ENCODE measurements at regions not wholly inside any gene's neighbourhood (a gene's known extent, or its start where the extent isn't known, plus 50 kb on each side); places are given as distances from the start of the nearest gene placed in this dataset.

- no peak overlapping the region for H3K9ac ChIP-seq (ENCODE audit: low read length)
- RAD21 ChIA-PET (ENCODE audit: low non-redundant PET in 1 of 2, low total read pairs in 2 of 2, uncharacterized antibody in 2 of 2, unreplicated experiment in 2 of 2): no interaction called here
- no peaks in the 10 kb centered on the region for H3K36me3 ChIP-seq (ENCODE audit: control insufficient read depth in 1 of 2, insufficient read depth in 2 of 2, low read length in 2 of 2)
- H3K79me2 ChIP-seq (ENCODE audit: insufficient read depth, low read length): no peaks in the 10 kb centered on the region
- no TSS peak for BruUV-seq (replicated peaks)
- no peaks in the 10 kb centered on the region for H3K9me2 ChIP-seq (ENCODE audit: insufficient read depth)
- TF ChIP-seq FOSL1 (IDR thresholded peaks at IDR 0.05; ENCODE audit: low read depth) (no peak), EZH2 (IDR thresholded peaks at IDR 0.05) (no peak), RAD21 (IDR thresholded peaks at IDR 0.05; ENCODE audit: low read depth) (no peak), POLR2AphosphoS5 (IDR thresholded peaks at IDR 0.05; ENCODE audit: low read depth, low read length) (no peak)
- no peak overlapping the region for H2AFZ ChIP-seq (ENCODE audit: low read depth, low read length, poor library complexity, severe bottlenecking)
- intact Hi-C loops (cut with micrococcal nuclease): no loop called here
- ATAC-seq (no peak), DNase-seq (ENCODE audit: low read depth, low spot score) (no peak)
- CTCF ChIA-PET: no interaction called here
- H3K4me3 ChIP-seq (replicated peaks in 1 of 2; ENCODE audit: low read depth in 1 of 2, low read length in 2 of 2): no peak overlapping the region
- no peaks in the 10 kb centered on the region for H4K20me1 ChIP-seq (ENCODE audit: insufficient read depth)
- no peak overlapping the region for H3K4me2 ChIP-seq (ENCODE audit: low read length)
- no peak overlapping the region for H3K27ac ChIP-seq (ENCODE audit: low read depth, low read length)
- H3K4me1 ChIP-seq (ENCODE audit: control insufficient read depth in 1 of 2, insufficient read depth in 2 of 2, low read length in 2 of 2): peaks cover 0 to 8% of the 10 kb centered on the region in 2 experiments; a peak in 2 of 4 replicates
- no peaks in the 10 kb centered on the region for H3K27me3 ChIP-seq (ENCODE audit: insufficient read depth, low read length)
- POLR2A ChIA-PET: no interaction called here
- no peaks in the 10 kb centered on the region for H3K9me3 ChIP-seq (ENCODE audit: control insufficient read depth in 1 of 2, insufficient read depth in 1 of 2, low read depth in 1 of 2, low read length in 2 of 2)
Observed at GRCh38 chr1:60876952-60877351, 205.4 kb upstream of the NFIA start.

- RAD21 ChIA-PET (ENCODE audit: low non-redundant PET in 1 of 2, low total read pairs in 2 of 2, uncharacterized antibody in 2 of 2, unreplicated experiment in 2 of 2): no interaction called here
- ATAC-seq: no peak; the same call in 1 of the 2 replicates
- H3K4me1 ChIP-seq (ENCODE audit: control insufficient read depth in 1 of 2, insufficient read depth in 2 of 2, low read length in 2 of 2): peaks cover 0 to 8% of the 10 kb centered on the region in 2 experiments; a peak in 2 of 4 replicates
- H3K4me3 ChIP-seq (replicated peaks in 1 of 2; ENCODE audit: low read depth in 1 of 2, low read length in 2 of 2): no peak overlapping the region
- TF ChIP-seq ATF3 (IDR thresholded peaks at IDR 0.05) (no peak), REST (IDR thresholded peaks at IDR 0.05; ENCODE audit: low read depth) (no peak), JUND (IDR thresholded peaks at IDR 0.05) (no peak), EZH2phosphoT487 (IDR thresholded peaks at IDR 0.05; ENCODE audit: borderline replicate concordance) (no peak), FOSL1 (IDR thresholded peaks at IDR 0.05; ENCODE audit: low read depth) (no peak), EGR1 (IDR thresholded peaks at IDR 0.05; ENCODE audit: low read depth) (no peak), TCF7L2 (IDR thresholded peaks at IDR 0.05; ENCODE audit: borderline replicate concordance, extremely low read depth, insufficient read depth, insufficient read length) (no peak), CTCF (IDR thresholded peaks at IDR 0.05 in 2 of 3, conservative IDR thresholded peaks at IDR 0.05 in 1 of 3; ENCODE audit: borderline replicate concordance in 1 of 3, insufficient read depth in 1 of 3, low read depth in 2 of 3, low read length in 2 of 3) (no peak), RAD21 (IDR thresholded peaks at IDR 0.05; ENCODE audit: low read depth) (no peak)
- no peaks in the 10 kb centered on the region for H4K20me1 ChIP-seq (ENCODE audit: insufficient read depth)
- intact Hi-C loops (cut with micrococcal nuclease): no loop called here
- no peaks in the 10 kb centered on the region for H3K9me2 ChIP-seq (ENCODE audit: insufficient read depth)
- no peaks in the 10 kb centered on the region for H3K36me3 ChIP-seq (ENCODE audit: control insufficient read depth in 1 of 2, insufficient read depth in 2 of 2, low read length in 2 of 2)
- H3K9me3 ChIP-seq (ENCODE audit: control insufficient read depth in 1 of 2, insufficient read depth in 1 of 2, low read depth in 1 of 2, low read length in 2 of 2): no peaks in the 10 kb centered on the region
- POLR2A ChIA-PET: interaction anchor here (0.7 kb wide), 1 partner anchor 12 kb away, joined by 3 read pairs; no protein-coding TSS in a partner anchor
- no peak overlapping the region for H2AFZ ChIP-seq (ENCODE audit: low read depth, low read length, poor library complexity, severe bottlenecking)
- no peak overlapping the region for H3K9ac ChIP-seq (ENCODE audit: low read length)
- no peaks in the 10 kb centered on the region for H3K79me2 ChIP-seq (ENCODE audit: insufficient read depth, low read length)
- H3K27ac ChIP-seq (ENCODE audit: low read depth, low read length): no peak overlapping the region
- no peak for DNase-seq (ENCODE audit: low read depth, low spot score)
- no peak overlapping the region; the same call in 1 of the 2 replicates for H3K4me2 ChIP-seq (ENCODE audit: low read length)
- CTCF ChIA-PET: no interaction called here
- no TSS peak for BruUV-seq (replicated peaks)
- H3K27me3 ChIP-seq (ENCODE audit: insufficient read depth, low read length): no peaks in the 10 kb centered on the region
Observed at GRCh38 chr1:60875138-60875537, 207.2 kb upstream of the NFIA start.

All from HCT116 (cell line).